ENCODE measurements at regions not wholly inside any gene's neighbourhood (a gene's known extent, or its start where the extent isn't known, plus 50 kb on each side); places are given as distances from the start of the nearest gene placed in this dataset.

DNA sequence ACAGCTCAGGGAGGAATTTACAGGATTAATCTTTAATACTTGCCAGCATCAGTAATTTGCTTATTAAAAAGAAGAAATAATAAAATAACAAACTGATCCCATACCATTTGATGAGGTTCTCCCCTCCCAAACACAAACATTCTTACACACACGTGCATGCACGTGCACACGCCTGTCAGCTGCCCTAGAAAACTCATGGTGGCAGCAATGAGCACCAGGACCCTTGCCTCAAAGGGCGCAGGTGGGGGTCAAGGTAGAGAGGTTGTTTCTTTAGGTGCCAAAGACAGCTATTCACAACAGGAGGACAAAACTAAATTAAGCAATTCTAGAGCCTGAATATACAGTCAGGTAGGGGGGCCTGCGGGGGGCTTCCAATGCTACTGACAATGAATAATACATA, 219.3 kb downstream of the BUD13 start:
- no peak for DNase-seq

- DNase-seq: no peak
Observed at GRCh38 chr11:116551576-116551975, 221.2 kb downstream of the BUD13 start.

DNA sequence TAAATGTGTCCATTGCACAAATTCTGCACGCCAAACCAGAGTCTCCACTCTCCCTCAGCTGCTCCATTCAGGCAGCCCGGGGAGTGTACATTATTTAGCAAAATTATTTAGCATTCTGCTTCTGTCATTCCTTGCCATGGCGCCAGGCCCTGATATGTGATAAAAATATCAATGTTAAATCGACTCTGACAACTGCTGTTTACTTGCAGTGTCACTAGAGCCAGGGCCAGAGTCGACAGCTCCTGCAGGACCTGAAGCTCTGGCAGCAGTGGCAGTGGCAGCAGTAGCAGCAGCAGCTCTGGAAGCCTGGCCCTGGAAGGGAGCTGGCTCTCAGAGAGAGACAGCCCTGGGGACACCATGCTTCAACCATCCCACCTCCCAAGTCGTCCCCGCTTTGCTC, 224.5 kb downstream of the BUD13 start:
- DNase-seq: no peak

- no peak for DNase-seq
Observed at GRCh38 chr11:116547571-116547970, 225.2 kb downstream of the BUD13 start.

GRCh38 chr11:116545912-116546311, 226.9 kb downstream of the BUD13 start:
- no peak for DNase-seq

- DNase-seq: no peak
Observed at GRCh38 chr11:116544721-116545120, 228.1 kb downstream of the BUD13 start.

DNA sequence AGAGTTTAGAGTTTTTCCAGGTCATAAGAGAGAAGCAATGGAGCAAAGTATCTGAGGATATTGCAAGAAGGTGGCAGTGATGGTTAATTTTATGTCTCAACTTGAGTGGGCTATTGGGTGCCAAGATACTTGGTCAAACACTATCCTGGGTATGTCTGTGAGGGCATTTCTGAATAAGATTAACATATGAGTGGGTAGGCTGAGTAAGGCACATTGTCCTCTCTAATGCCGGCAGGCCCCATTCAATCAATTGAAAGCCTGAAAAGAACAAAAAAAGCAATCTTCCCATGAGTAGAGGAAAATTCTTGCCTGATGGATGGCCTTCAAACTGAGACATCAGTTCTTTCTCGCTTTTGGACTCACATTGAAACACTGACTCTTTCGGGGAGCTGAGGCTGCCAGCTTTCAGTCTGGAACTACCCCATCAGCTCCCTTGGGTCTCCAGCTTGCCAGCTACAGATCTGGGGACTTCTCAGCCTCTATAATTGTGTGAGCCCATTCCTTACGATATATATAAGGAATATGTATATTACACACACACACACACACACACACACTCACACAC, 228.8 kb downstream of the BUD13 start:
- no peak for DNase-seq

GRCh38 chr11:116543099-116543498, 229.7 kb downstream of the BUD13 start:
- no peak for DNase-seq

GRCh38 chr11:116542406-116542805, 230.4 kb downstream of the BUD13 start:
- DNase-seq: no peak

DNA sequence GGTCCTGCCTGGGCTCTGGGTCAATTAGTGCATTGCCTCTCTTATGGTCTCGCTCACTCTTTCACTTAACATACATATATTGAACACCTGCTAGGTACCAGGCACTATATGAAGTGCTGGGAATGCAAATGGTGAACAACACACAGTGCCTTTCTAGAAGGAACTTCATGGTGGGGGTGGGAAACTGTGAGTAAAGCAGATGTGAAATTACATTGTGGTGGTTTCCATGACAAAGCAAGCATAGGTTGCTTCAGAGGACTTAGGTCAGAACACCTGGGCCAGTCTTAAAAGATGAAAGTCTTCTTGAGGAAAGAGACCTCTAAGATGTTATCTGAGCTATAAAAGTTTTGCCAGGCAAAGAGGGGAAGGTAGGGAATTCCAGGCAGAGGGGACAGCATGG, 231.3 kb downstream of the BUD13 start:
- no peak for DNase-seq

DNA sequence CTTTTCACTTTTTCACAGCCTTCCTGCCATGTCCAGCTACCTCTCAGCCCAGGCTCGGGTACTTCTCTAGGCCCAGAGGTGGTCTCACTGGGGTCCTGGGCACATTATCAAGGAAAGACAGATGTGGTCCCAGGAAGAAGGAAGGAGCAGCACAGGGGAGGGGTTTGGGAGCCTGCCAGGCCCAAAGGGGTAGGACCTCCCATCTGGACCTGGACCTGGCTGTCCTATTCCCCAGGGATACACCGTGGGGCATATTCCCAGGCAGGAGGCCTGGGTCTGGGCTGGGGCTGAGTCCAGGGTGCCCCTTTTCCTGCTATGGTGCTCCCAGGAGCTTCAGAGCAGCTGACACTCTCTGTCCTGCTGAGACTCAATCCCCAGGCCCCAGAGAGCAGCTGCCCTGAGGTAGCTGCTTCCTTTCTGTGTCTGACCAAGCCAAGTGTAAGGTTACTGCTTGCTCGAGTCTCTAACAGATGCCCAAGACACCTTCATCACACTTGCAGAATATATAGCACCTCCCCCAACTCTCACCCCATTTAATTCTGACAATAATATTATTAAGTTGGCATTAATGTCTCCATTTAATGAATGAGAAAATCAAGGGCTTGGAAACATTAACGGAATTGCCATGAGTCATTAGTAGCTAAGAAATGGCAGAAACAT, 232.0 kb downstream of the BUD13 start:
- no peak for DNase-seq

- no peak for DNase-seq
Observed at GRCh38 chr11:116539836-116540418, 232.9 kb downstream of the BUD13 start.

GRCh38 chr11:116539211-116539610, 233.6 kb downstream of the BUD13 start:
- DNase-seq: no peak

DNA sequence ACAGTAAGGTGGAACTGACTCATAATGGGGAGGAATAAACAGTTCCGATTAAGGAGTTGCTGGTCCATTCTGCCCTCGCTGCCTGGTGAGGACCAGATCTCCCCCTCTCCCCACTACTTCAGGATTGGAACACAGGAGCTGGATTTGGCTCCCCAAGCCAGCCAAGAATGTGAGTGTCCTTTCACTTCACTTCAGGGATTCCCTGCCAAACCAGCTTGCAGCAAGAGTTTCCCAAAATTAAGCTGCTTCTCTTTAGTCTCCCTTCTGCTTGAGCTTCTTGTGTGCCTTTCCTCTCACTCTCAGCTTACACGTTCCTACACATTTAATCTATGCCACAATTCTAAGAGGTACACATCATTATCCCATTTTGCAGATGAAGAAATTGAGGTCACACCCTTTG, 234.1 kb downstream of the BUD13 start:
- DNase-seq: no peak

GRCh38 chr11:116537709-116538108, 235.1 kb downstream of the BUD13 start:
- DNase-seq: no peak

DNA sequence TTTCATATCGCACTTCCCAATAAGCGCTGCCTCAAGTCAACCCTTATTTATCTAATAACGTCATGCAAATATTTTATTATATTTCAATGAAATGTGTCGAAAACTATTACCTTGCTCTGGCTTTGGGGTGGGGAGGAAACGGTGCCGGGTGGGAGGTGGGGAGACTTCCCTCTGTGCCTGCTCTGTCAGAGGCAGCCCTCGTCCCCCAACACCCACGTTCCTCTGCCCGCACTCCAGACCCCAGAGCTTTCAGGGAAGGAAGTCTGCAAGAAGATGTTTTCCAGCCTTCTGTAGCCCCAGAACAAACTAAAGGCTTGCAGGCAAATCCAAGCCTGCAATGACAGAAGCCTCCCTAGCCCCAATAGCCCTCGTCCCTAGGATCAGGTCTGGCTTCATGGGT, 235.7 kb downstream of the BUD13 start:
- no peak for DNase-seq

GRCh38 chr11:116536416-116536815, 236.4 kb downstream of the BUD13 start:
- DNase-seq: no peak

DNA sequence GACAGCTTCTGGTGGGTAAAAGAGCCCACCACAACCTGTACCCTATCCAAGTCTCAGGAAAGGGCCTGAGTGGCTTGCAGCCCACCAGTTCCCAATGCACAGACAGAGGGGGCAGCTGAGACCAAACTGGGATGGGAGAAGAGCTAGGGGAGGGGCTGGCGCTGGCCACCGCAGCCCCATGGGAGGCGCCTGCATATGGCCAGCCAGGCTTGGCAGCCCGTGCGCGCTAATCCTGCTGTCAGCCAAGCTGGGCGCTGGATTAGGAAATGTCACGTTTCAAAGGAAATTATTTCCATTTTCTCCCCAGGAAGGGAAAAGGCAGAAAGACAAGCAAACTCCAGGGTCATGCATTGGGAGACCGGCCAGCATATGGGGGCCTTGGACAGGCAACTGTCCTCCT, 236.8 kb downstream of the BUD13 start:
- no peak for DNase-seq

DNA sequence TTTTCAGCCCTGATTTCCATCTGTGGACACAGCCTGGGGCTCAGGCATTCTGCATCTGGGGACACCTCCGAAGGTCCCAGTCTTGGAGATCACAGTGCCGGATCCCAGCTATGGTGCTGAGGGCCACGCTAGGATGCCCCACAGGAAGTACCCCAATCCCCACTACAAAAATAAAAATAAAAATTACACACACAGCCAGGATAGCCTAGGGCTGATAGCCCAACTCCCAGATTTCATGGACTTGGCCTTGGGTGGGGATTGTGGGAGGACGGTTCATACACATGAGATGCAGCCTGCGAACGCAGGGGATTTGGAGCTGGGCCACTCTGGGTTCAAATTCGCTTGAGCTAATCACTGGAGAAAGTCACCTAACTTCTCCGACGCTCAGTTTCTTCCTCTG, 237.7 kb downstream of the BUD13 start:
- DNase-seq: no peak

DNA sequence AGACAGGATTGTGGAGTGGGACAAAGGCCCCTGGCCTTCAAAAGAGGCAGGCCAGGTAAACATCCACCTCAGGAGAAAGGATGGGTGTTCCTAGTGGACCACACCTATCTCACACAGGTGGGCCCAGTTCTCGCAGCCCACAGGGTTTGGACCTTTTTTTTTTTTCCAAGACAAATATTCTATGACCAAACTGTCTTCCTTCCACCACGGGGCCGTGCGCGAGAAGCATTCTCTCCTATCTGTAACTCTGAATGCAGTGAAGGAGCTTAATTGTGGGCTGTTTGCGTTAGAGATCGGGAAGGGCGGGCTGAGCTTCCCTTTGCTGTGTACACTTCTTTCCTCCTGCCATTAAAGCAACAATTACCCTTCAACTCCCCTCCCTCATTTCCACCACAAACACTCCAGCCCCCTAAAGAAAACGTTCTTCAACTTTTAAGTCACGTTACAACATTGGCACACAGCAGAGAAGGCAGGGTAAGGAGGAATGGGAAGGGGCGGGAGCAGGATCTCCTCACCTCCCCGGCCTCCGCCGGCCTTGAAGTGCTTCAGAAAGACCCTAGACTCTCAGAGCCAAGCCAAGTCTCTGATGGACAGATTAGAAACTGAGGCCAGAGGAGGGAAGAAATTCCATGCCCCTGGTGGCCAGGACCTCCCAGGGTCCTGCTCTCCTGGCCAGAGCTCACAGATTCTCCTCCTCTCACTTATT, 238.4 kb downstream of the BUD13 start:
- DNase-seq: no peak

GRCh38 chr11:116533186-116533825, 239.5 kb downstream of the BUD13 start:
- DNase-seq: no peak

DNA sequence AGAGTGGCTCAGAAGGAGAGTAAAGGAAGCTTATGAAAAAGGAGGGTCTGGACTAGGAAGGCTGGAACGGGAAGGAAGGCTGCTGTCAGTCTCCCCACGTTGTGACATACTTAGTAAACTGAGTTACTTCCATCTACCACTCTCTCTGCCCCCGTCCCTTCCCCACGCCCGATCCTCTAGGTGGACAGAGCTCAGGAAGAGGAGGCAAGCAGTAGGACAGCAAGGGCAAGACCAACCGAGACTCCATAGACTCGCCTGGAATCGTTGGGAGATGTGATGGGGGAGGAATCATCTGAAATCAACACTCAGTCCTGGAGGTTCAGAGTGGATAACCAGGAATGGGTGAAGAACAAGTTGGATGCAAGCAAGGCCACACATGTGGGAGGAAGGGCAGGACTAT, 240.7 kb downstream of the BUD13 start:
- DNase-seq: no peak

GRCh38 chr11:116530705-116531104, 242.1 kb downstream of the BUD13 start:
- no peak for DNase-seq

DNA sequence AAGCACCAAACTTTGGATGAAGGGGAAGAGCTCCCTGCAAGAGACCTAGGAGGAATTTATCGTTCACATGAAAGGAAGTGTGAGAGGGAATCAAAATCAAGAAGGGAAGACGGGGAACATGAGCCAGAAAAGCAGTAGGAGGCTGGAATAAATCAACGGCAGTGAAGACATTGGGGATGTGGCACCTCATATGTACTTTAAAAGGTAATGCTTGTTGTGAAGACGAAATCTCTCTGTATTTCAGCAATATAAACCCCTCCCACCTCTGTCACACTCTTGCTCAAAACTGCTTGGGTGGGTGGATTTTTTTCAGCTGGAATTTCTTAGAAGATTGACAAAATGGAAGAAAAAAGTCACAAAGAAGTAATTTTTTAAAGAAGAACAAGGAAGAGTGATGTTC, 243.5 kb downstream of the BUD13 start:
- no peak for DNase-seq
